ENCODE measurements at regions not wholly inside any gene's neighbourhood (a gene's known extent, or its start where the extent isn't known, plus 50 kb on each side); places are given as distances from the start of the nearest gene placed in this dataset.

DNA sequence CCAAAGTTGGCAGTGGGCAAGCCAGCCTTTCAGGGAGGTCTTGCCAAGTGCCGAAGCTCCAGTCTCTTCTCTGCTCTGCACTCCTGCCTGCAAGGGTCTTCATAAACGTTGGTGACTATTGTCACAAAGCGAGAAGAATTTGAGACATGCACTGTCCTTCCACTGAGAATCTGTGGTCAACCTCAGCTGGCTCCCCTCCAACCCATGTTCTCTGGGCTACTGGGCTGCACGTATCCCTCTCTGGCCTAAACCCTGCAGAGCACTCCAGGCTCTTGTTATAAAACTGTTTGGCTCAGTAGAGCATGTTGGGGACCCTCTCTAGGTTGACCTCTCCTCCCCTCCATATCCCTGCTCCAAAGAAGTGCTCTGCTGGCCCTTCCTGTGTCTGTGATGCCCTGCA is 260.4 kb upstream of the NFE2L3 start:
- Histone ChIP-seq H3K27ac (ENCODE audit: insufficient read depth, low read depth, low read length, poor library complexity, severe bottlenecking) (no peak overlapping the region), H3K9me3 (ENCODE audit: control insufficient read depth, low read length) (no peaks in the 10 kb centered on the region), H3K4me3 (ENCODE audit: insufficient read depth, low read depth, low read length) (no peak overlapping the region), H3K36me3 (ENCODE audit: control insufficient read depth, insufficient read depth, low read length) (no peaks in the 10 kb centered on the region), H3K27me3 (ENCODE audit: control insufficient read depth, insufficient read depth, low read length, poor library complexity, severe bottlenecking) (peaks cover 4% of the 10 kb centered on the region), H3K4me1 (ENCODE audit: control insufficient read depth, insufficient read depth, low read length) (no peaks in the 10 kb centered on the region)
- WGBS, 2 experiments, result 90 to 96% methylated on average over 4 of the region's 4 CpGs

DNA sequence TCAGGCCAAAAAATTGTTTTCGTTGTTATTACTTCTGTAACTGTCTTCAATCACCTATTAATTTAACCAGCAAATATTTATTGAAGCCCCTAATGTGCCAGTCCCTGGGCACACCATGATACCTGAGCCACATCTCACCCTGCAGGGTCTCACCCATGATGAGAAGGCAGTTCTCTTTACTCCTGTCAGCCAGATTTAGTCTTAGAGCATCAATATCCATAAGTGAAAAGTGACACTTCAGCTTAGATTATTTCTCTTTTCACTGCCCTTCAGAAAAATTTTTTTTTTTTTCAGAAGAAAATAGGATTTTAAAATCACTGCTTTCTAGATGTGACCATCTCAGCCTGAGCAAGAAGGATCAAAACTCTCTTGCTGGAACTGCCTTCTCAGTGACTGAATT is 258.6 kb upstream of the NFE2L3 start:
- Histone ChIP-seq H3K9me3 (ENCODE audit: control insufficient read depth, low read length) (no peaks in the 10 kb centered on the region), H3K27me3 (ENCODE audit: control insufficient read depth, insufficient read depth, low read length, poor library complexity, severe bottlenecking) (peaks cover 4% of the 10 kb centered on the region), H3K4me3 (ENCODE audit: insufficient read depth, low read depth, low read length) (no peak overlapping the region), H3K36me3 (ENCODE audit: control insufficient read depth, insufficient read depth, low read length) (no peaks in the 10 kb centered on the region), H3K27ac (ENCODE audit: insufficient read depth, low read depth, low read length, poor library complexity, severe bottlenecking) (no peak overlapping the region), H3K4me1 (ENCODE audit: control insufficient read depth, insufficient read depth, low read length) (no peaks in the 10 kb centered on the region)
- WGBS, 2 experiments, result 92 to 100% methylated on average over 1 of the region's 1 CpG

DNA sequence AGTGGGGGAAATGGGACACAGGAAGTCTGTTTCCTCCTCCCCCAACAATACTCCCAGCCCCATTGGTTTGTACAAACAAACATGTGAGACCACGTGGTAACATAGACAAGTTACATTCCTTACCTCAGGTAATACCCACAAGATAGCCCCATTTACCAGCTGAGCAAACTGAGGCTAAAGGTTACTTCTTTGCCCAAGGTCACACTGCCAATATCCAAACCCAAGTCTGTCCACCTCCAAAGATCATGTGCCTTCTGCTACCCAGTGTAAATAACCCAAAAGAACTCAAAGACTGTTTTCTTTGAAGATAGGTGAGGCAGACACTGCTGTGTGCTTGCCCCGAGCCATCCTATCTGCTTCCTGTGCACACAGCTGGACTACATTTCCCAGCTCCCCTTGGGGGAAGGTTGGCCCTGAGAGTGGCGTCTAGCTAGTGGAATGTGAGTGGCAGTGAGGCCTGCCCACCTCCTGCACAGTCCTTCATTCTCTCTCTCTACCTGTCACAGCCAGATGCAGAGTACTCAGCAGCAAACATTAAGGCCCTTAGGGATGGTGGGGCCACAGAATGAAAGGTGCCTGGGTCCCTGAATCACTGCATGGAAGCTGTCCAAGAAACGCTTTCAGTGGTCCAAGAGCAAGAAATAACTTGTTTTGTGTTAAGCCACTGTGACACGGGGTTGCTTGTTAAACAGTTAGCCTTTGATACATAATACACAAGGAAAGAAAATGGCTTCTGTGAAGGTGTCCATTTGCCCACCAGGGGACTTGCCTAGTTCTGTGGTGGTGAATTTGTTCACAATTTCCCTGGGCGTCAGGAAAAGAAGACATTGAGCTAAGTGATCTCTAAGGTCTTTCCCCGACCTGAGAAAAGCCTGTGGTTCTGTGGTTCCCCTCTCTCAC is 257.7 kb upstream of the NFE2L3 start:
- H3K27ac ChIP-seq (ENCODE audit: insufficient read depth, low read depth, low read length, poor library complexity, severe bottlenecking), result no peak overlapping the region
- H3K4me1 ChIP-seq (ENCODE audit: control insufficient read depth, insufficient read depth, low read length), result no peaks in the 10 kb centered on the region
- H3K36me3 ChIP-seq (ENCODE audit: control insufficient read depth, insufficient read depth, low read length), result no peaks in the 10 kb centered on the region
- no peak overlapping the region for H3K4me3 ChIP-seq (ENCODE audit: insufficient read depth, low read depth, low read length)
- peaks cover 4% of the 10 kb centered on the region for H3K27me3 ChIP-seq (ENCODE audit: control insufficient read depth, insufficient read depth, low read length, poor library complexity, severe bottlenecking)
- no peaks in the 10 kb centered on the region for H3K9me3 ChIP-seq (ENCODE audit: control insufficient read depth, low read length)
- WGBS, 2 experiments, result 81% methylated on average over 7 of the region's 7 CpGs

DNA sequence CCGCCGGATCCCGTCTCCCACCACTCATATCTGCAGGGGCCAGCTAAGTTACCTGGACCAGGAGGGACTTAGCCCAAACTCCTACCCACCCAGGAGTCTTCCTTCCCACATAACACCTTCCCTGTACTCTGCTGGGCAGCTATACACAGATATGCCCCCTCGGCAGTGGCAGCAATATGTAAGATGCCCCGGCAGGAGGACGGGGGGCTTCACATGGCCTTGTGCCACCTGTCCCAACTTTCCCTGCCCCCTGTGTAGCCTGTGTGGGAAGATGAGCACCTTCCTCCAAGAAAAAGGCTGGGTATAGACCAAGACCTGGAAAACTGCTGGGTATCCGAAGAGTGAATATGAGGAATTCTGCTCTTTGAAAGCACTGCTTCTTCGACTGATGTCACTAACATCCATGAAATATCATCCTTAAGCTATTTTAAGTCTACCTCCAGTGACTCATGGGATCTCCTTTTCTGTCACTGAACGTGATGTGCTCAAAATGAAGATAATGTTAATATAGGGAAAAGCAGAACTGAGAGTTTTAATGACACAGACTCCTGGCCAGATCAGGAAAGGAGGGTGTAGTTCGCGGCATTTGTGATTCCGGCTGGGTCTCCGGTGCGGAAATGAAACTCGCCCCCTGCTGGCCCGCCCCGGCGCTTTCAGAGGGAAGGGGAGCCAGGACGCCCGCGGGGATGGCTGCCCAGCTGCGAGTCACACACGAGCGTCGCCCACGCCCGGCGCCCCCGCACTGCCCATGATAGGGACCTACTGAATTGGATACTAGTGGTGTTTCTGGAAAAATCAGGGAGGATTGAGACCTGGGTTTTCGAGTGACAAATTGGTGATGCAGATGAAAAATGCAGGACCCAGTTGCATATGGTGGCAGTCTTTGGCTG is 256.9 kb upstream of the NFE2L3 start:
- WGBS, 2 experiments, result 28 to 30% methylated on average over 30 of the region's 30 CpGs
- peak overlapping the region; percentile 42 for H3K4me3 ChIP-seq (ENCODE audit: insufficient read depth, low read depth, low read length)

DNA sequence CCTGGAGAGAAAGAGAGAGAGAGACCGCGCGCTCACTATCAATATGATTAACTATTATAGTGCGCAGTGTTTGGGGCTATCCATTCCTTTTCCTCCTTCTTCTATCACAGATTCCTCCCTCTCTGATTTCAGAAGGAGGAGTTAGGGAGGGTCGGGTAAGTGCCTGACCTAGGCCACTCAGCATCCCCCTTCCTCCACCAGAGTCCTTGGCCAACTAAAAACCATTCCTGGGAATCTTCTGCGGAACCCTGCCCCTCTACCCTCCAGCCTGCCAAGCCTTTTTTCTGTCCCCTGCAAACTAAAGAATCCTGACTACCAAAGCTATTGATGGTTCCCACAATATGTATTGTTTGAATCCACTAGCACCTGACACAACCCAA is 256.2 kb upstream of the NFE2L3 start:
- 25 to 33% methylated on average over 2 to 3 of the region's 6 CpGs for WGBS, 2 experiments
- Histone ChIP-seq H3K4me1 (ENCODE audit: control insufficient read depth, insufficient read depth, low read length) (no peaks in the 10 kb centered on the region), H3K4me3 (ENCODE audit: insufficient read depth, low read depth, low read length) (peak overlapping the region; percentile 42), H3K36me3 (ENCODE audit: control insufficient read depth, insufficient read depth, low read length) (no peaks in the 10 kb centered on the region), H3K9me3 (ENCODE audit: control insufficient read depth, low read length) (no peaks in the 10 kb centered on the region), H3K27me3 (ENCODE audit: control insufficient read depth, insufficient read depth, low read length, poor library complexity, severe bottlenecking) (peaks cover 4% of the 10 kb centered on the region), H3K27ac (ENCODE audit: insufficient read depth, low read depth, low read length, poor library complexity, severe bottlenecking) (no peak overlapping the region)

More for the DNA sequence above, 256.9 kb upstream of the NFE2L3 start:
- no peaks in the 10 kb centered on the region for H3K4me1 ChIP-seq (ENCODE audit: control insufficient read depth, insufficient read depth, low read length)
- no peak overlapping the region for H3K27ac ChIP-seq (ENCODE audit: insufficient read depth, low read depth, low read length, poor library complexity, severe bottlenecking)
- H3K27me3 ChIP-seq (ENCODE audit: control insufficient read depth, insufficient read depth, low read length, poor library complexity, severe bottlenecking), result peaks cover 4% of the 10 kb centered on the region
- H3K9me3 ChIP-seq (ENCODE audit: control insufficient read depth, low read length), result no peaks in the 10 kb centered on the region
- H3K36me3 ChIP-seq (ENCODE audit: control insufficient read depth, insufficient read depth, low read length), result no peaks in the 10 kb centered on the region

DNA sequence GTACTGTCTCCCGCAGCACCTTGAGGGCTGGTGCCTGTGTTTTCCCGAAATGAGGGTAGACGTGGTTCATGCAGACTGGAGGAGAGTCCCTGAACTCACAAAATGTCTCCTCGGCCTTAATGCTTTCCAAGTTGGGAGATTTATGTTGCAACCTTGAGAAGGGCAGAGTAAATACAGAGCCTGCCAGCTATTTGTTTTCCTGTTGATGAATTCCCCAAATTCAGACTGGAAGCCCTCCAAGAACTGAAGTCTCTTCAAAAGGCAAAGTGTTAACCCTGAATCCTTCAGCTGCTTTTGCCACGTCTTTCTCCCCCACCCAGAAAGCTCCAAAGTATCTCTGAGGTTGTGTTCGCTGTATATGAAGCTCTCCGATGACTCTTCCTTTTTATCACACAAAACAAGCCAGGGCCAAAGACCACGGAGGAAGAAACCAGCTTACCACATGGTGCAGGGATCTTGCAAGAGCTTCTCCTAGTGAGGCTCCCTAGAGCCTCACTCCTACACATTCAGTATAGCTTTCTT is 254.7 kb upstream of the NFE2L3 start:
- no peaks in the 10 kb centered on the region for H3K36me3 ChIP-seq (ENCODE audit: control insufficient read depth, insufficient read depth, low read length)
- no peak overlapping the region for H3K4me3 ChIP-seq (ENCODE audit: insufficient read depth, low read depth, low read length)
- H3K4me1 ChIP-seq (ENCODE audit: control insufficient read depth, insufficient read depth, low read length), result no peaks in the 10 kb centered on the region
- H3K27me3 ChIP-seq (ENCODE audit: control insufficient read depth, insufficient read depth, low read length, poor library complexity, severe bottlenecking), result peaks cover 4% of the 10 kb centered on the region
- no peak overlapping the region for H3K27ac ChIP-seq (ENCODE audit: insufficient read depth, low read depth, low read length, poor library complexity, severe bottlenecking)
- 85 to 89% methylated on average over 8 of the region's 8 CpGs for WGBS, 2 experiments
- no peaks in the 10 kb centered on the region for H3K9me3 ChIP-seq (ENCODE audit: control insufficient read depth, low read length)

DNA sequence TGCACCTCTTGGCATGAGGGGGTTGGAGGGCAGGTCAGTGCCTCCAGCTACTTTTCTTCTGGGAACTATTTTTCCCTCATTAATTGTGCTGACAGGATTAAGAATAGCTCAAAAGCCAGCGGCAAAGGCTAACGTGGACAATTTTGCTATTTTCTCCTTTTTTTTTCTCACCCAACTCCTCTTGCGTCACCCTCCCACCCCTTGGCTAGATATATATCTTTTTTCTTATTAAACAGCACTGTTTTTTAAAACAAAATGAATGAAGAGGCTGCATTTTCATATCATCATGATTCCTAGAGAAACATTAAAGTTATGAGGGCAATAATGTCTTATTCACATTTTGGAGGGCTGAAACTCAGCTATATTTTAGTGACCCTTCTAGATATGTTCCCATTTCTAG is 251.8 kb upstream of the NFE2L3 start:
- WGBS, 2 experiments, result 91% methylated on average over 3 of the region's 3 CpGs

DNA sequence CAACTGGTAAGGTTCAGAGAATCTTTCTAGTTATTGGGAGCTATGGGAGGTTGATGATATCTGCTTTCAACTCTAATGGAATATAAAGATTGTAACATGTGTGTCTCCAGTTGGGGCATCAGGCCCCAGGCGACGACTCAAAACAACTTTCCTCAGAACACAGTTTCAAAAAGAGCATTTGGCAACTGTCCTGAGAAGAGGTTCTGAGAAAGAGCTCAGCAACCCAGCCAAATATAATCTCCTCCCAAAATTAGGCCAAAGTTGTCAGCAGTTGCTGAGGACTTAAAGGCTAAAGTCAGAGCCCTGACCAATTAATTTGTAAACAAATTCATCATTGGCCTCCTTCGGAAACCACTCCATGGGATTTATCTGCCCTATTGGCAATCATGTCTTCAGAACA is 251.1 kb upstream of the NFE2L3 start:
- WGBS, 2 experiments, result 94 to 95% methylated on average over 3 of the region's 3 CpGs

More for the DNA sequence above, 251.8 kb upstream of the NFE2L3 start:
- no peaks in the 10 kb centered on the region for H3K27me3 ChIP-seq (ENCODE audit: control insufficient read depth, insufficient read depth, low read length, poor library complexity, severe bottlenecking)
- no peaks in the 10 kb centered on the region for H3K36me3 ChIP-seq (ENCODE audit: control insufficient read depth, insufficient read depth, low read length)
- H3K4me1 ChIP-seq (ENCODE audit: control insufficient read depth, insufficient read depth, low read length), result no peaks in the 10 kb centered on the region
- H3K4me3 ChIP-seq (ENCODE audit: insufficient read depth, low read depth, low read length), result no peak overlapping the region
- H3K9me3 ChIP-seq (ENCODE audit: control insufficient read depth, low read length), result no peaks in the 10 kb centered on the region
- H3K27ac ChIP-seq (ENCODE audit: insufficient read depth, low read depth, low read length, poor library complexity, severe bottlenecking), result no peak overlapping the region

DNA sequence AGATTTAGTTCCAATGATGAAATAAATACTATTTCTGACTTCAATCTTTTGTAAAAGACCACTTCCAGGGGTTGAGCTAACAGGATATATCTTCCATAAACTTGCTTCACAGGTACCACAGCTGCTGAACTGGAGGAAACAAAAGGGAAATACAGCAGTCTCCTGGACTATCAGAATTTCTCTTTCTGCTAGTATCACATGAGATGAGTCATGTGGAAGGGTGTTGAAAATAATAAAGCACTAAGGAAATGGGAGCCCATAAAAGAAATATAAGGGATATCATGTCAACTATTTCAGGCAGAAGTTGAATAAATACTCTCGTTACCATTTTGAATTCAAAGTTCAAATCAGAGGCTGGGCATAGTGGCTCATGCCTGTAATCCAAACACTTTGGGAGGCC is 250.3 kb upstream of the NFE2L3 start:
- 93 to 96% methylated on average over 1 of the region's 1 CpG for WGBS, 2 experiments
- Histone ChIP-seq H3K4me1 (ENCODE audit: control insufficient read depth, insufficient read depth, low read length) (no peaks in the 10 kb centered on the region), H3K27me3 (ENCODE audit: control insufficient read depth, insufficient read depth, low read length, poor library complexity, severe bottlenecking) (no peaks in the 10 kb centered on the region), H3K27ac (ENCODE audit: insufficient read depth, low read depth, low read length, poor library complexity, severe bottlenecking) (no peak overlapping the region), H3K4me3 (ENCODE audit: insufficient read depth, low read depth, low read length) (no peak overlapping the region), H3K36me3 (ENCODE audit: control insufficient read depth, insufficient read depth, low read length) (no peaks in the 10 kb centered on the region), H3K9me3 (ENCODE audit: control insufficient read depth, low read length) (no peaks in the 10 kb centered on the region)

More for the DNA sequence above, 251.1 kb upstream of the NFE2L3 start:
- Histone ChIP-seq H3K27me3 (ENCODE audit: control insufficient read depth, insufficient read depth, low read length, poor library complexity, severe bottlenecking) (no peaks in the 10 kb centered on the region), H3K4me3 (ENCODE audit: insufficient read depth, low read depth, low read length) (no peak overlapping the region), H3K4me1 (ENCODE audit: control insufficient read depth, insufficient read depth, low read length) (no peaks in the 10 kb centered on the region), H3K27ac (ENCODE audit: insufficient read depth, low read depth, low read length, poor library complexity, severe bottlenecking) (no peak overlapping the region), H3K36me3 (ENCODE audit: control insufficient read depth, insufficient read depth, low read length) (no peaks in the 10 kb centered on the region), H3K9me3 (ENCODE audit: control insufficient read depth, low read length) (no peaks in the 10 kb centered on the region)

DNA sequence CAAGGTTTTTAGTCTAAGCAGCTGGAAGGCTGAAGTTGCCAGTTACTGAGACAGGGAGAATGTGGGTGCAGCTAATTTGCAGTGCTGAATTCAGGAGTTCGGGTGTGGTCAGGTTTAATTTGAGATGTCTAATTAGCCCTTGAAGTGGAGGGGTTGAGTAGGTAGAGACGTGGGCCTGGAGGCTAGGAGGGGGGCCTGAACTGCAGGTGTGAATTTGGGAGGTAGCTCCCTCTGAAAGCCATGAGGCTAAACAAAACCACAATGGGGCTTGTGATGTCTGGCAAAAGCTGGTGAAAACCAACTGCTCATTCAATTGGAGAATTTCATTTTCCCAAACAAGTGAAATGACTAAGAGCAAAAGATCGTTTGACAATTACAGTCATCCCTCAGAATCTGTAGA is 246.0 kb upstream of the NFE2L3 start:
- WGBS, 2 experiments, result 90 to 94% methylated on average over 3 of the region's 3 CpGs

More for the DNA sequence above, 246.0 kb upstream of the NFE2L3 start:
- H3K27me3 ChIP-seq (ENCODE audit: control insufficient read depth, insufficient read depth, low read length, poor library complexity, severe bottlenecking), result no peaks in the 10 kb centered on the region
- no peaks in the 10 kb centered on the region for H3K36me3 ChIP-seq (ENCODE audit: control insufficient read depth, insufficient read depth, low read length)
- H3K9me3 ChIP-seq (ENCODE audit: control insufficient read depth, low read length), result no peaks in the 10 kb centered on the region
- no peak overlapping the region for H3K27ac ChIP-seq (ENCODE audit: insufficient read depth, low read depth, low read length, poor library complexity, severe bottlenecking)
- H3K4me3 ChIP-seq (ENCODE audit: insufficient read depth, low read depth, low read length), result no peak overlapping the region
- H3K4me1 ChIP-seq (ENCODE audit: control insufficient read depth, insufficient read depth, low read length), result no peaks in the 10 kb centered on the region
